ENCODE measurements at regions not wholly inside any gene's neighbourhood (a gene's known extent, or its start where the extent isn't known, plus 50 kb on each side); places are given as distances from the start of the nearest gene placed in this dataset.

DNA sequence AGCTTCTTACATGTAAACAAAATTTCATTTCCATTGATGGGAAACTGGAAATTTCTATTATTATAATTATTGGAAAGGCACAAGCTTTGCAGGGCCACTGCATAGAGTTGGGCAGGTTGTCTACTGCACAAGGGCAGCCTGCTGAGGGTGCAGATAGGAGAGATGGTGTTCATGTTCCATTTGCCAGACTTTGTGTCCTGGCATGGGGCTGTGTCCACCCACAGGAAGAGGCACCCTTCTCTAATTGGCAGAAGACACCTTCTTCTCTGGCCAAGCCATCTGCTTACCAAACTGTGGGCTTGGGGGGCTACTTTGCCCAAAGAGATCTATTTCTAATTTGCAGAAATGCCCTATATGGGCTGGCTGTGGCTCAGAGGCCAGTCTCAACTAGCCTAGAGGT is 140.7 kb downstream of the GATB start:
- TF ChIP-seq, protein P1, sequence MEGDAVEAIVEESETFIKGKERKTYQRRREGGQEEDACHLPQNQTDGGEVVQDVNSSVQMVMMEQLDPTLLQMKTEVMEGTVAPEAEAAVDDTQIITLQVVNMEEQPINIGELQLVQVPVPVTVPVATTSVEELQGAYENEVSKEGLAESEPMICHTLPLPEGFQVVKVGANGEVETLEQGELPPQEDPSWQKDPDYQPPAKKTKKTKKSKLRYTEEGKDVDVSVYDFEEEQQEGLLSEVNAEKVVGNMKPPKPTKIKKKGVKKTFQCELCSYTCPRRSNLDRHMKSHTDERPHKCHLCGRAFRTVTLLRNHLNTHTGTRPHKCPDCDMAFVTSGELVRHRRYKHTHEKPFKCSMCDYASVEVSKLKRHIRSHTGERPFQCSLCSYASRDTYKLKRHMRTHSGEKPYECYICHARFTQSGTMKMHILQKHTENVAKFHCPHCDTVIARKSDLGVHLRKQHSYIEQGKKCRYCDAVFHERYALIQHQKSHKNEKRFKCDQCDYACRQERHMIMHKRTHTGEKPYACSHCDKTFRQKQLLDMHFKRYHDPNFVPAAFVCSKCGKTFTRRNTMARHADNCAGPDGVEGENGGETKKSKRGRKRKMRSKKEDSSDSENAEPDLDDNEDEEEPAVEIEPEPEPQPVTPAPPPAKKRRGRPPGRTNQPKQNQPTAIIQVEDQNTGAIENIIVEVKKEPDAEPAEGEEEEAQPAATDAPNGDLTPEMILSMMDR (IDR thresholded peaks at IDR 0.05 in 2 of 3, conservative IDR thresholded peaks at IDR 0.05 in 1 of 3; ENCODE audit: insufficient read depth in 2 of 3, low read depth in 1 of 3, low read length in 3 of 3), result no peak
- TF ChIP-seq TAF1 (IDR thresholded peaks at IDR 0.05; ENCODE audit: control insufficient read depth, extremely low read depth, insufficient read depth, low read length, severe bottlenecking), result no peak
